ENCODE measurements at regions not wholly inside any gene's neighbourhood (a gene's known extent, or its start where the extent isn't known, plus 50 kb on each side); places are given as distances from the start of the nearest gene placed in this dataset.
"Not testable (repeated sequence)": the region's sequence is repeated elsewhere in the genome, so short reads cannot be mapped to it uniquely, and the experiment has no call there.

GRCh38 chr6:27826612-27826985 is 85.6 kb downstream of the OR2B2 start:
- DNase-seq: not testable (repeated sequence)

GRCh38 chr6:27825848-27826611 is 86.2 kb downstream of the OR2B2 start:
- not testable (repeated sequence) for DNase-seq

GRCh38 chr6:27825025-27825793 is 87.0 kb downstream of the OR2B2 start:
- DNase-seq: no peak

GRCh38 chr6:27824211-27825024 is 87.8 kb downstream of the OR2B2 start:
- DNase-seq: not testable (repeated sequence)

- DNase-seq: not testable (repeated sequence)
These were observed 88.4 kb downstream of the OR2B2 start for GRCh38 chr6:27823714-27824210.

GRCh38 chr6:27816906-27817305 is 95.3 kb downstream of the OR2B2 start:
- no peak for DNase-seq

- peak; percentile 97 for DNase-seq
These were observed 97.4 kb downstream of the OR2B2 start for GRCh38 chr6:27814665-27815424.

GRCh38 chr6:27814415-27814664 is 97.9 kb downstream of the OR2B2 start:
- DNase-seq: not testable (repeated sequence)

GRCh38 chr6:27812805-27813492 is 99.2 kb downstream of the OR2B2 start:
- DNase-seq: no peak

- DNase-seq: no peak
These were observed 100.0 kb downstream of the OR2B2 start for GRCh38 chr6:27812078-27812804.

- no peak for DNase-seq
These were observed 100.8 kb downstream of the OR2B2 start for GRCh38 chr6:27811451-27811772.

GRCh38 chr6:27810768-27811450 is 101.3 kb downstream of the OR2B2 start:
- DNase-seq: no peak

GRCh38 chr6:27809939-27810767 is 102.0 kb downstream of the OR2B2 start:
- DNase-seq: peak; percentile 96

- no peak for DNase-seq
These were observed 102.9 kb downstream of the OR2B2 start for GRCh38 chr6:27809067-27809938.

- DNase-seq: not testable (repeated sequence)
These were observed 103.7 kb downstream of the OR2B2 start for GRCh38 chr6:27808242-27809066.

- peak; percentile 96 for DNase-seq
These were observed 104.6 kb downstream of the OR2B2 start for GRCh38 chr6:27807441-27808241.

Data from renal pelvis (tissue), 1 donor.